GM19395 (cell line): ENCODE measurements at regions not wholly inside any gene's neighbourhood (a gene's known extent, or its start where the extent isn't known, plus 50 kb on each side); places are given as distances from the start of the nearest gene placed in this dataset.

Experiments
- ATAC-seq: cut with Tn5 transposase; IDR thresholded peaks from one replicate; pipeline ENCODE4 v1.9.1; 2021; ENCODE audit warnings: mild to moderate bottlenecking, moderate library complexity; ENCODE audit not compliant: unreplicated experiment

DNA sequence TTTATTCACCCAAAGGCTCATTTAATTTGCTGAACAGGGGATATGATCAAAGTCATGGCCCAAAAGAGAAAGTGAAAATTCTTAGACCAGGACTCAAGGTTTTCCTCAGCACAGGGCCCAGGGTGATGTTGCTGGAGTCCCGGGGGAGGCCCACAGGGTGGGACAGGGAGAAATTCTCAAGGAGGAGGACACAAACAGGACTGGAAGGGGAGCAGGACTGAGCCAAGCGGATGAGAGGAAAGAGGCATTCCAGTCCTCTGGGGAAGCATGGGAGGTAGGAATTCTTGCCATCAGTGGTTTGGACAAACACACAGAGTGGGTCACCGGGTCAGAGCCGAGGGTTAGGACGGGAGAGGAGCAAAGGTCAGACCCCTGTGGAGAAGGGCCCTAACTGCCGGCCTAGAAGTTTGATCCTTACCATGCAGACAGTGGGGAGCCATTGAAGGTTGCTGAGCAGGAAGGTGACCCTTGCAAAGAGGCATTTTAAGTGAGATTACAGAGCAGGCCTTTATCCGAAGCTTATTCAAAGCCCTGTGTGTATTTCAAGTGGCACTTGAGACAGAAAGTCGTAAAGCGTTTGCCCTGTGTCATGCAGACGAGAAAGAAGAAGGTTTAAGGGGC lies 68.4 kb upstream of the PTGR2 start:
- no peak for ATAC-seq

DNA sequence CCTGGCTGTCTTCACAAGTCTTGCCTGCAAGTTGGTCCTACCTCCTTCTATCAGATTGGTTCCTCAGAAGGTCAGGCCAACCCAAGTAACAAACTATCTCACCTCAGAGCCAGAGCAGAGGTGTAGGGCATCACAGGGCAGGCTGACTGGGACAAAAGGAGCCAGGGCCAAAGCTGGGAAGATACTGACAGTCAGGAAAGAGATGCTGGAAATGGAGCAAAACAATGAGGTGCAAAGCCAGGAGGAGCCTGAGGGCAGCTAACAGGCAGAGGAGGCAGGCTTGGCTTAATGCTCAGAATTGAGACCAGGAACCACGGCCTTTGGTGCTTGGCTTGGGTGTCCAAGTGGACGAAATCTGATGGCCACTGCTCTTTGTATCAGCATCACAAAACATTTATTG lies 68.4 kb upstream of the PNMA1 start:
- ATAC-seq: no peak

DNA sequence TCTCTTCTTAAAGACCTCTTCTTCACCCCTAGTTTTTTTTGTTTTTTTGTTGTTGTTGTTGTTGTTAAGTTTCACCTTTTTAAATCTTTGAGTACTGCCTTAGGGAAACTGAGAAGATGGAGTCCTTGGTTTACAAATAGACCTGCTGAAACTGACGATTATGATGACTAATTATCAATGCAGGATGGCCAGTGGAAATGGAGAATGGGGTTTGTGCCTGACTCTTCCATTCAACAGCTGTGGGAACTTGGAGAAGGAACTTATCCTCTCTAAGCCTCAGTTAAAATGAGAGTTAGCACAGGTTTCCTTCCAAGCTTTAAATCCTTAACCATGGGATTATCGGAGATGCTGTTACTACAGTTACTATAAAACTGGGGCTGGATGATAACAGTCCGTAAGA lies 66.7 kb upstream of the PNMA1 start:
- ATAC-seq: no peak

DNA sequence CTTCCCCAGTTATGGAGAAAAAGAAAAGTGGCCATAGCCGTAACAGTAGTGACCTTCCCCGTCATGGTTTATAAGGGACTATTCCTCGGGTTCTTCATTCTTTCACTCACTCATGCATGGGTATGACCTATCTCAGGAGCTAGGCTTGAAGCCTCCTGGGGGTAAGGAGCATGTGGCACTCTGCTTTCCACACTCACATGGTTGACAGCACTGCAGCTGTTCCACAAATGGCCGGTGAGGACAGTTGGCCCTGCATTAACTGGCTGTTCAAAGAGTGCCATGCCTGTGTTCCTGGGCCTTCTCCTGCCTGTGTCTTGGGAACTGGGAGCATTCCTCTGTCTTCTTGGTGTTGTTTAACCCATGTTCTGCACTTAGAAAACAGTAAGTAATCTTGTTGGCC lies 66.2 kb upstream of the PNMA1 start:
- no peak for ATAC-seq

DNA sequence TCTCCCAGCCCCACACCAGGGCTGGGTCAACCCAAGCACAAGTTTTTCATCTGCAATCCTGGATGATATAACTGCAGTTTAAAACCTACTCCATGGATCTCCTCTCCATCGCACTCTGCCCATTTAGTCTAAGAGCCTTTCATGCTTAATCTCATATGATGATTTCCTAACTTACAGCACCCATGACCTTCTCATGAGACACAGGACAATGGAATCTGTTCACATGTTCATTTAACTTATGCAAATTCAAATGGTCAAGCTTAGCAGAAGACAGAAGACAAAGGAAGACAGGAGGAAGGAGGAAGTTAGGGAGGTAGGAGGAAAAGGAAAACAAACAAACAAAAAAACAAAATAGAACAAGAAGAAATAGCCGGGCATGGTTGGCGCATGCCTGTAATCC lies 64.6 kb upstream of the PNMA1 start:
- ATAC-seq: no peak

DNA sequence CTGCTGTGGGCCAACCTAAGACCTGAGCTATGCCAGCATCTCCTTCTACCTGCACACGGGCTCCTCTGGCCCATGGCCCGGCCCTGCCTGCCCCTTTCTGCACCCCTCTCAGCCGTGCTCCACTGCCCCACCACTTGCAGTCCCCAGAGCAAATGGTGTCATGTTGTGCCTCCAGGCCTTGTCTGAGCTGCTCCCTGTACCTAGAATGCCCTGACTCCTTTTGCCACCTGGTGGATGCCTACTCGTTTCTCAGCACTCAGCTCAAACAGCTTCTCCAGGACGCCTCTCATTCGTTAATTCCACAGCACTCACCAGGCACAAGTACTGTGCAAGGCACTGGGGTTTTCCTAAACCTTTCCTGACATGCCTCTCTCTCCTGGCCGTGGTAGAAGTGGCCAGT lies 63.2 kb upstream of the PNMA1 start:
- no peak for ATAC-seq

DNA sequence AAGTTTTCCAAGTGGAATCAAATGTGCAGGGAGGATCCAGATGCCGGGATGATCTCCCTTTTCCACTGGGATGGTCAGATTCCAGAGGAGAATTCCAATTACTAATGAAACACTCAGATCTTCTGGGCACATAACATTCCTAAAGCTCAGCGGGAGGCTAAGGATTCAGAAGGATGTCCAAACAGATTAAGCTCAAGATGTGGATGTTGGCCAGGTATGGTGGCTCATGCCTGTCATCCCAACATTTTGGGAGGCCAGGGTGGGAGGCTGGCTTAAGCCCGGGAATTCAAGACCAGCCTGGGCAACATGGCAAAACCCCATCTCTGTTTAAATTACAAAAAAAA lies 62.0 kb upstream of the PNMA1 start:
- ATAC-seq: no peak

DNA sequence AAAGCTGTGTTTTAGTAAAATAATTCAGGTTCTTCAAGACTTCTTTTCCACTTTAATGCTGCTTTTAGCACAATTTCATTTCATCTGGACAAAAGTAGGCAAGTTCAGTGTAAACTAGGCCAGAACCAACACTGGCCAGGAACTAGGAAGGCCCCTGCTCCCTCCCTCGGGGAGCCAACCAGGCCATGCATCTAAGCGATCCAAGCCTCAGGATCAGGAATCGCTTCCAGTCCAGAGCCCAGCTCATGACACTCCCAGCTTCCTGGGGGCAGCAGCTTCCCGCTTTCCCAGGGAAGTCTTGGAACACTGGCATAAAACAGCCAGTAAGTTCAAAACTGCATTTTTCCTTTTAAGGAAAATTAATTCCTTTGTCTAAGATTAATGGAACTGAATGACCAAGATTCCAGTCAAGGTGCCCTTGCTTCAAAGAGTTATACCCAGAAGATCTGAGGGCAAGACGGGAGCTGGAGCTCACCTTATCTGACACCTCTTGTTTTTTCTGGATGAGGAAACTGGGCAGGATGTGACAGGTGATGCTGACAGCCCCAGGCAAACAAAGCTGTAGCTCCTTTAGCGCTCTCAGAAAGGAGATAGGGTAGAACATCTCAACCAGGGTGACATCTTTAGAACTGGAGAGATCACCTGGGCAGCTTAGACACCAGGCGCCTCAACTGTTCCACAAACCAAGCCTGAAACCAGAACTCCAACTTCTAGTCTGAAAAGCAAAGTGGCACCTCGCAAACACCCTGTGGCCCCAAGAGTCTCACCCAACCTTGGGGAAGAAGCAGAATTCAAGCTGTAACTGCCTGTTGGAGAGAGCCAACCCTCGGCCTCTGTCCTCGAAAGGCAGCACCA lies 61.4 kb upstream of the PNMA1 start:
- ATAC-seq: no peak

DNA sequence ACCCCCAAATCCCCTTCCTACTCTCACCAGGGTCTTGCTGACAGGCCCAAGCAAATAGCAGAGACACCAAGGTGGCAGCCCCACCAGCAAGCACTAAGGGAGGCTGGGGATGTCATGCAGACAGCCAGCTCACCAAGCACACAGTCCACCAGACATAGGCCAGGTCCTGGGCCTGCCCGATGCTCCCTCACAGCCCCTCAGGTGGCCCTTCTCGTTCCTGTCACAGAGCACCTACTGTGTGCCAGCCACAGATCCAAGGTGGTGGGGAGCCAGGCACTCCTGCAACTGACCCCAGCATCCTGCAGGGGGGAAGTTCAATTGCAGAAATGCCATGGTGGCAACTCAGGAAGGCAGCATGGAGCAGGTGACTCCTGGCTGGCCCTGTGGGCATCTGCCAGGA lies 60.5 kb upstream of the PNMA1 start:
- ATAC-seq: no peak

DNA sequence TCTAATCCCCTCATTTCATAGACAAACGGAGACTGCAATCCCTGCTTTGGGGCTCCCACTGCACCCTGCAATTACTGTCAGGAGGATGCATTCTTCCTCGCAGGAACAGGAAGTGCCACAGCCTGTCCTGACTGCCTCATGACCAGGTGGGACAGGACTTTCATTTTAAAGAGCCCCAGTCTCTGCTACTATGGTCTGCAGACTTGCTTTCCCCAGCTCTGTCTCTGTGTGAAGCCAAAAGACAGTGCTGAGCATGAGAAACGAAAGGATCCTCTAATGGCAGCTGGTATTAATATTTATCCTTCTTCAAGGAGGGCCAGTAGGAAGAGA lies 60.0 kb upstream of the PNMA1 start:
- ATAC-seq: no peak

DNA sequence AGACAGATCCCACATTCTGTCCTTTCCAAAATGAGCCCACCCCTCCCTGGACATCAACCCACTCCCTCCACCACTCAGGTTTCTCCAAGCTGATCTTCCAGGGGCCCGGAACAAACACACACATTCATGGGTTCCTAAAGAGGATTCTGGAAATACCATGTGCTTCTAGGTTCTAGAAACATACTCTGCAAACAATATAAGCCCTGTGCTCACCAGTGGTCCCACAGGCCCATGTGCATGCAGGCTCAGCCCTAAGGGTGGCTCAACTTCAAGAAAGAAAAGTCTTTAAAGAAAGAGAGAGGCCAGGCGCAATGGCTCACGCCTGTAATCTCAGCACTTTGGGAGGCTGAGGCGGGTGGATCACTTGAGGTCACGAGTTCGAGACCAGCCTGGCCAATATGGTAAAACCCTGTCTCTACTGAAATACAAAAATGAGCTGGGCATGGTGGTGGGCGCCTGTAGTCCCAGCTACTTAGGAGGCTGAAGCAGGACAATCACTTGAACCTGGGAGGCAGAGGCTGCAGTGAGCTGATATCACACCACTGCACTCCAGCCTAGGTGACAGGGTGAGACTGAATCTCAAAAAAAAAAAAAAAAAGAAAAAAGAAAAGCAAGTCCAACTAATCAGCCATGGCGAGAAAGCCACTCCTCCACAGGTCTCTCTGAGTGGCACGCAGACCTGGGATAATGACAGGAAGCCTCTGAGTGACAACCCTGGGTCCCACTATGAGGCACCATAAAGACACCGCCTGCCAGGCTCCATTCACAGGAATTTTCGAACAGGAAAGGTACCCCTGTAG lies 59.5 kb upstream of the PNMA1 start:
- no peak for ATAC-seq

DNA sequence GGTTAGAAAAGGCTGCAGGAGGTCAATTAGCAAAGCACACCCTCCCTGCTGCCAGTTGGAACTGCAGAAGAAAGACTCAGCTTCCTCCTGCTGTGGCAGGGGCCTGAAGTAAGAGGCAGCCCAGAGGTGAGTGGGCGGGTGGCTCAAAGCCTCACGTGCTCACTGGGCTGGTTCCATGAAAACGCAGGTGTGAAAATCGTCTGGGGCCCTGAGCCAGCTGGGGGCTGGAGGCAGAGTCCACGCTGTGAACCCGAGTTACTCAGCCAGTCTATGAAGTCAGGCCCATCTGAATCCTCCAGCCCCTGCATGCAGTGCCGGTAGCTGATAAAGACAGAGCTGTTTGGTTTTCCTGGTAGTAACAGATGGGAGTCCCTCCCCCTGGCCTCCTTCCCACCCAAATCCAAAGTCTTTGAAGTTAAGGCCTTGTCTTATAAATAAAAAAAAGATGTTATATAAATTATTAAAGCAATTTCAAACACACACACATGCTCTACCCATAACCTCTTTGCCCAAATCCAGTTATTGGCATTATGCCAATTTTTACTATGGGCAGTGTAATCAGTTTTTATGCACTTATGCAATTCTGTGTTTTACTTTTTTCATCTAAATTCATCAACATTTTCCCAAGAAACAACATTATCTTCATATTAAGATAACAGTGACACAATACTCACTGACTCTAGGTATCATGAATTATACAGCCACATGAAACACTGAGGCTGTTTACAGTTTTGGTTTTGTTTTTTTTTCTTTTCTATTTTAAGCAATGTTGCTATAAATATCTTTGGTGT lies 57.9 kb upstream of the PNMA1 start:
- ATAC-seq: peak; percentile 46

DNA sequence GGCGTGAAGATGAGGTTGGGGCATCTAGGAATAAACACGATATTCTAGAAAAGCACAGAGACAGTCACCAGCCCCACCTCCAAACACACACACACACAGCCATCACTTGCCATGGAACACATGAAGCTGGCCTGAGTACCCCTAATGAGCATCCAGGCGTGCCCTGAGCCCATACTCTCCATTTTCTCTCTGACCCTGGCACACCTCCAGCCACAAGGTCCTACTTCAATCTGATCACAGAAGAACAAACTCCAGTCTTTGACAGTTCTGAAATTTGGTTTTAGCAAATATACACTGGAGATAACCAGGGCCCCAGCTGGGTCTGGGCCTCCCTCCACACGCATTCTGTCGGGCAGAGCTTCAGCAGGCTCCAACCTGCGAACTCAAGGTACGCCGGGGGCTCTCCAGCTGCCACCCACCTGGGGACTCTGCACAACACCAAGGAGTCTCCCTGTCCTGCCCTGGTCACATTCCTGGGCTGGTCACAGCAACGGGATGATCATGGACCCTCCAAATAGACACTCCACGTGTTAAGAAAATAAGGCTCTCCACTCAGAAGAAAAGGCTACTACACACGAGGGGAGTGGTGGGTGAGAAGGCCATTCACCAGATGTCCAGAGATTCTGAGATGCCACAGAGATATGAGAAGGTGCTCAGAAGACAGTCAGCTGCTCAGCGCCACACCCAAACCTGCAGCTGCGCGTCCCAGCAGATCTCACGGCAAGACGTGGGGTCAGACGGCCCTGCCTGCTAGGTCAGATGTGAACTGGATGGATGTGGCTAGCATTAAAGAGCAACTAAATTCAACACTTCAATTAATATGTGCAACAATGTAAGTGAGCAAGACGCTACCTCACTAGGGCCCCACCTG lies 57.0 kb upstream of the PNMA1 start:
- ATAC-seq: peak; percentile 21

DNA sequence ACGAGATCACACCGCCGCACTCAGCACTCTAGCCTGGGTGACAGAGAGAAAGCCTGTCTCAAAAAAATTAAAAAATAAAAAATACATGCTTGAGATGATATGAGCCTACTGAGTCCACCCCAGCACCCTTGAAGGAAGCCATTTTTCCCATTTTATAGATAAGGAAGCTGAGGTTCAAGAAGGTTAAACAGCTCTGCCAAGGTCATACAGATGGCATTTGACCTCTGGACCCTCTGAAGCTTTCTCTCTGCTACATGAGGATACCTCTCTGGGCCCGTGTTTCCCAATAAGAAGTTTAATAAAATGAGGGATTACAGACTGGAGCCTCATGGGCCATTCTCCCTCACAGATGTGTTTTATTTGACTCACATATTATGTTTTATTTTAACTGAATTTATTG lies 53.9 kb upstream of the PNMA1 start:
- no peak for ATAC-seq

DNA sequence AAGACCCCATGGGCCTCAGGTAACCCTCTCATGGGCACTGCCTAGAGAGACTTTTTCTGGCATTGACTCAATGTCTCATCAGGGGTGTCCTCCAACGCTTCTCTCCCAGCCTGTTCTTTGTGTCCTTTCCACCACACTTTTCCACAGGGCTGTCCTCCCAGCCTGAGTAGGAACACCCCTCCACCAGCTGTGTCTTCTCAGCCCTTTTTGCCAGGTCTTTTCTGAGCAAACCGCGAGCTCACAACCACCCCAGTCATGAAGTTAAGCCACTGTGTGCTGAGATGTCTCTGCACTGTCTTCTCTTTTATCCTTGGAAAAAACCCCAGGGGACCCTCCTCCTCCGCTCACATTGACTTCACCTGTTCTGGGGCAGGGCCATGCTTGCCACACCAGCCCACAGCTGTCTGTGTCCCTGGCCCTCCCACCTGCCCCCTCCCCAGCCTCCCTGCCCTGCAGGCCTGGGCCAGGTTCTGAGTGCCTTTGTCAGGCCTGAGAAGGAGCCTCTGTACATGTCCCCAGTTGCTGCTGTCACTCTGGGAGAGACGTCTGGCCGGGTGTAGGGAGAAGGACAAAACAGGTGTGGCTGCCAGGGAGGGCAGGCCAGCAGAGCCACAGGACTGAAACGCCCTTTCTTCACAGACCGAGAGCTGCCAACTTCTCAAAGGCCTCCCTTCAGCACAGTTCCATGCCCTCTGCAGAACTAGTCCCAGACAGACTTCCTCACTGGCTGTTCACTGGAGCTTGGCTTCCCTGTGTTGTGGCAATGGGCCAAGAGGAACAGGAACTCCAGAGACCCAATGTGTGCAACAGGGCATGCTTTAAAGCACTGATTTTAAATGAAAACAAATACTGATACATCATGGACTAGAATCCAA lies 50.5 kb upstream of the PNMA1 start:
- ATAC-seq: no peak
